Retina (tissue), 1 donor: ENCODE measurements at regions not wholly inside any gene's neighbourhood (a gene's known extent, or its start where the extent isn't known, plus 50 kb on each side); places are given as distances from the start of the nearest gene placed in this dataset.

ENCODE experiments used
- DNase-seq: peaks from one replicate; pipeline ENCODE4 v3.0.0-alpha.2; 2016

- no peak for DNase-seq
Measured at GRCh38 chr2:23330214-23330613, 54.8 kb upstream of the KLHL29 start.
